M059J (cell line): ENCODE measurements at regions not wholly inside any gene's neighbourhood (a gene's known extent, or its start where the extent isn't known, plus 50 kb on each side); places are given as distances from the start of the nearest gene placed in this dataset.
"Not testable (repeated sequence)": the region's sequence is repeated elsewhere in the genome, so short reads cannot be mapped to it uniquely, and the experiment has no call there.

Experiments used
- DNase-seq: peaks from one replicate; pipeline ENCODE4 v3.0.0-alpha.2; 2012; ENCODE audit warnings: low read depth

DNA sequence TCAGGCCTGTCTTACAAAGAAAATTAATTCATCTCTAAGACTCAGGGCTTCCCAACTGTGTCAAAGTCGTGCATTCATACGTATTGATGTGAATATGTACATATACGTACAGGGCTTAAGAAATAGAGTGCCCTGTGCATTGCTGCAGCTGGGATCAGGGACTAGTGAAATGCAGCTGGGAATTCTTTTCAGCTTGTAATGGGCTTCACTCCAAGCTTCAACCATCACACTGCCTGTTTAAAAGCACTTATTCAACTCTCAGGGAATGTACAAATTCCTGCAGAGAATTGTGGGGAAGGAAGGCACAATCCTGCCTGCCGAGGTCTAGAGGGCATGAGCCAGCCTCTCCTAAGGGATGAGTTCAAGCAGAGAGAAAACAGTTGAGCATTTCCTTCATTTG, 59.6 kb upstream of the MAN2A1 start:
- no peak for DNase-seq

DNA sequence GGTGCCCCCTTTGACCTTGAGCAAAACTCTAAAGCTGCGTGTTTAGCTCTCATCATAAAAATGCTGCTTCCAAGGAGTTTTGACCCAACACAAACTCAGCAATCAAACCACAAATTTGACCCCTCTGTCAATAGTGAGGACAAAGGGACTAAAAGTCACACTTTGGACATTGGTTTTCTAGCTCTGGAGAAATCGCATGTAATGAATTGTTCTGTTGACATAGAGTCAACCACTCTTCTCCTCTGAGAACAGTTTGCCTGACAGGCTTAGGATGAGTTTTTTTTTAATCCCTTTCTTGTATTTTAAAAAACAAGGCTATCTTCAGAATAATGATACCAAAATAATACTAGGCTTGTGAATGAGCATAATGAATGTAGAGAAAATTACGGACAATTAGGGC, 61.1 kb upstream of the MAN2A1 start:
- no peak for DNase-seq

DNA sequence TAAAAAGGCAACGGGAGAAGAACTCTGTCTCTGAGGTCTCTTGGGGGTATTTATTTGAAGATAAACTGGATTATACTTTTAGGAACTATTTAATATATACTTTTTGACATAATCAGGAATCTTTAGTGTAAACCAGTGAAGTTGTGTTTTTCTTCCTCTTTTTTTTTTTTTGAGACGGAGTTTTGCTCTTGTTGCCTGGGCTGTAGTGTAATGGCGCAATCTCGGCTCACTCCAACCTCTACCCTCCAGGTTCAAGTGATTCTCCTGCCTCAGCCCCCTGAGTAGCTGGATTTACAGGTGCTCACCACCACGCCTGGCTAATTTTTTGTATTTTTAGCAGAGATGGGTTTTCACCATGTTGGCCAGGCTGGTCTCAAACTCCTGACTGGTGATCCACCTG, 68.5 kb upstream of the MAN2A1 start:
- not testable (repeated sequence) for DNase-seq

DNA sequence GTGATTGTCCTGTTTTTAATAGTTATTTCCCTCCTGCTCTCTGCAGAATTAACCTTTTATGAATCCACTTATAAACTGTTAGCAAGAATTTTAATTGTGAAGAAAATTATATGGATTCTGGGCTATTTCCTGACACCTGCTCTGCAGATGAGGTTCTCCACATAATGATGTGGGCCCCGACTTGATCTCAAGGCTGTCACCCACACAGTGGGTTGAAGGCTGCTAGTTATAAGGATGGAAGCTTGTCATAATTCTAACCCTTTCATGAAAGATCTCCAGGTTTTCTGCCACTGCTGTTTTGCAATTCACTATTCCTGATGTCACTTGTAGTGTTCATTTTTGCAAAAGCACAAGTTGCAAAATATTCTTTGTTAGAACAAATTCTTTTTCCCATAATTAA, 69.1 kb upstream of the MAN2A1 start:
- DNase-seq: no peak

DNA sequence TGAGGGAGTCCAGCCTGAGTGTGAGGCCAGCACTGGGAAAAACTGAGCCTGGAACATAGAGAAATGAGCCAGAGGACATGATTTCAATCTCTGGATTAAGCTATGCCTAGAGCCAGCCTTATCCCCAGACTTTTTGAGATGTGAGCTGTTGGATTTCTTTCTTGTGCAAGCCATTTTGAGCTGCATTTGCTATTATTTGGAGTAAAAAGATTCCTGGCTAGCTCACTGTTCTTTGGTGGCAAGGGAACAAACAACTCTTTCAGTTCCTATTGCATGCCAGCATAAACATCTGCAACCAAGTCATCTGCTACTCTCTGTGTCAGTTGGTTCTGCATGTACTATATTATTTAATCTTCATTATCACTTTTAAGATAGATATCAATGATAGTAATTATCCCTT, 70.1 kb upstream of the MAN2A1 start:
- DNase-seq: no peak

DNA sequence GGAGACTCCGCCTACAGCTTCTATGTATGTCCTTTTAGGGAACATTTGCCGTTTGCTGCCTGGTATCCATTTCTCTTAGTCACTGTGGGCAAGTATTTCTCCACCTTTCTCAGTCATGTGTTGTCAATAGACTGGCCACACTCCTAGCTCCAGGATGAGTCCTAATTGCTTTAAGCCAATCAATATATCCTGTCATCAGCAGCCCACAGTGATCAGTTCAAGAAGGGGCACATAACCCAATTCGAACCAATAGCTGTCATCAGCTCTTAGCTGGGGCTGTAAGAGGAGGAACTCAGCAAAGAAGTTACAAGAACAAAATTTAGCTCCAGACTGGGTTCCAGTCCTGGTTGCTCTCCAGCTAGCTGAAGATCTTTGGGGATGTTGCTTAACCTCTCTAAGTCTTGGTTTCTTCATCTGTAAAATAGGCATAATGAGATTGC, 70.7 kb upstream of the MAN2A1 start:
- no peak for DNase-seq

DNA sequence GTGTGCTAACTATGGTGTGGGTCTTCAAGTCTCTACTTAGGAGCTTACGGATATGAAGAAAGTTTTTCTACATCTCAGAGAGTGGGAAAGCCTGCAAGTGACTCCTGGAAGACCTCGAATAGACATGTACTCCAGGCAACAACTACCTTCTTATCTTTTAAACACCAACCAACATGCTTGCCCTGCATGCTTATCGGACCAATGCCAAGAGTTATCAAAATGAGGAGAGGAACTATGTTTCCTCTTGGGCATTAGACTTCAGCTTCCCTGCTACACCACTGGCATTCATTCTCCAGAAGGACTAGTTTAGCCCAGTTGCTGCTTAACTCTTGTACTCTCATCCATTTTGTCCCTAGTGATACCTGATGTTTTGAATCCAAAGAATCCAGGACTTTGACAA, 74.7 kb upstream of the MAN2A1 start:
- no peak for DNase-seq

DNA sequence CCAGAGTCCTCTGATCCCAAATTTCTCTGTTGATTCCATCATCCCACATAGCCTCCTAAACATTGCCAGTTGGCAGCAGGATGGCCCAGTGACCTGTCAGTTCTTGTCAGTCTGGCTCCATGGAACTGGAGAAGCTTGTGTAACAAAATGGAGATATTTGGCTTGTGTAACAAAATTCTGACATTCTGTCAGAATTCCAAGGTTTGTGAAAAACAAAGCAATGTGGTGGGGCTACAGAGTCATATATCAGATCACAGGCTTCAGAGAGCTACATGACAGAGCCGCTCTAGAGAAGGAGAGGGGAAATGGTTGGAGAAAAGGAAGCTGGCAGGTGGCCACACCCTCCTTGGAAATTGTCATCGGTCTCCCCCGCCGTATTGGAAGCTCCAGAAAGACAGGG, 75.4 kb upstream of the MAN2A1 start:
- no peak for DNase-seq

DNA sequence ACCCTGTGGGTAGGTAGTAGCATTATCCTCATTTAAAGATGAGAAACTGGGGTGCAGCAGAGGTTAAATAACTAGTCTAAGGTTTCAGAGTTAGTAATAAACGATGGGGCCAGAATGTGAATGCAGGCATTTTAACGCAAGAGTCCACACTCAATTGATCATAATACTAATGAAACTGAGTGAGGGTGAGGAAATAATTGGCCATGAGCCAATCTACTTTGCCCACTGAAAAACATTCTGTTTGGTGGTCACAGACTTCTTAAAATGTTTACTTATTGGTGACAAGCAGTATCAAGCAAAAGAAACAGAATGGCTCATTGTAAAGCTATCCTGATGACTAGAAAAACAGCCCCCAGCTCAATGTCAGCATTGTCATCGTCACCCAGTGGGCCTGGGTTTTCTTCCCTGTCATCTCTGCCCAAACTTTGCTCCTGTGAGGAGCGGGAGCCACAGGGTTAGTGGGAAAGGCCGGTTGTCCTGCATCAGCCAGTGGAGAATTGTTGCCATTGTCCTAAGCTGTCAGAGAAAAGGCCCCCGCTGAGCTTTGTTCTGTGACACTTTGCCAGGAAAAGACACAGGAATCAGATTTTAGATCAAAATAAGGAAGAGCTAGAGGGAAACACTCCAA, 77.3 kb upstream of the MAN2A1 start:
- no peak for DNase-seq

DNA sequence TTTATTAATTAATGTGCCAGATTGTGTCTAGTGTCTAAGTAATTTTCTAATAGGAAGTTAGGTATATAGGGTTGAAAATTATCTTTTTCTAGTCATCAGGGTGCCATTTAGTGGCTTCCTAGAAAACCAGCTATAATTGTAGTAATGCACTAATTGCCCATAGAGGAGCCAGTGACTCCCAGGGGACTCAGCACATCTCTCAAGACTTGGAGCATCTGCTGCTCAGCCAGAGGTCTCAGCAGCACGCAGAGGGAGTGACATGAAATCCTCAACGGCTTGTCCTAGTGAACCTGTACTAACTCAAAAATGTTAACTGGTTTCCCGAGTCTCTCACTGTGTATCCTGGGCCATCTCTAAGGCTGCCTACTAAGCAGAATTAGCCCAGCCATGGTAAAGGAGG, 78.2 kb upstream of the MAN2A1 start:
- no peak for DNase-seq

DNA sequence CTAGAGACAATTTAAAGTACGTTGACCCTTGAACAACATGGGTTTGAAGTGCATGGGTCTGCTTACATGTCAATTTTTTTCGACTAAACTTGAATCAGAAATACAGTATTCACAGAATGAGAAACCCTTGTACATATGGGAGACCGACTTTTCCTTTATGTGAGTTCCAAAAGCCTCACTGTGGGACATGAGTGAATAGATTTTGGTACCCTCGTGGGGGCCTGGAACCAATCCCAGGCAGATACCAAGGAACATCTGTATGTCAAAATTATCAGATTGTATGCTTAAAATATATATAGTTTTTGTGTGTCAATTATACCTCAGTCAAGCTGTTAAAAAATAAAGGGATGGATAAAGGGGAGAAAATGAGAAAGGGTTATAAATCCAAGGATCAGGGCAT, 78.7 kb upstream of the MAN2A1 start:
- no peak for DNase-seq

DNA sequence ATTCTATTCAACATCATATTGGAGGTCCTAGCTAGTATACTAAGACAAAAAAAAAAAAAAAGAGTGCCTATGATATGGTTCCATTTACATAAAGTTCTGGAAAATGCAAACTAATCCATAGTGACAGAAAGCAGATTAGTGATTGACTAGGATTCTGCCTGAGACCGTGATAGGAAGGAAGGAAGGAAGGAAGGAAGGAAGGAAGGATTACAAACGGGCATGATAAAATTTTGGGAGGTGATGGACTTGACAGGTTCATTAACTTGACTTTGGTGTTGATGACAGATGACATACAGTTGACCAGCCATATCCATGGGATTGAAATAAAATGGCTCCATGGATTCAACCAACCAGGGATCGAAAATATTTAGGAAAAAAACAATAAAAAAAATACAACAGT, 79.1 kb upstream of the MAN2A1 start:
- no peak for DNase-seq

DNA sequence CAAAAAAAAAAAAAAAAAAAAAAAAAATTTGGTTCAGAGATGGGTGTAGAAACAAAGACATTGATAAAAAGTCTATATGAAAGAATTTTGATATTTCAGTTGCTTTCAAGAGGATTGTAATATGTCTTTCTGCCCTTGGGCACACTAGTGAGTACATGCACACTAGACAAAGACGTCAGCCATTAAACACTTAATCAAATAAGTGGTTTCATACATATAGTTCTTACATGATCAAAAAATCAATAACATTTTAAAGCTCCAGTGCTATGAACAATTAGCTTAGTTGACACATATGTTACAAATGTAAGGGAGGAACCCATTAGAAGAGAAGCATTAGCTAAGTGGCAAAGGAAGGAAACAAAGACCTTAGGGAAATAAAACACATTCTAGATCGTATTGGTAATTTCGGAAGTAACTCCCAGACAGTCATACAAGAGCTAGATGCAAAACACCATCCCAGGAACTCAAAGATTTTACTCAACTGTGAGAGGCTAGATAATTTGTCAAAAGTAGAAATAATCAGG, 84.5 kb upstream of the MAN2A1 start:
- no peak for DNase-seq

DNA sequence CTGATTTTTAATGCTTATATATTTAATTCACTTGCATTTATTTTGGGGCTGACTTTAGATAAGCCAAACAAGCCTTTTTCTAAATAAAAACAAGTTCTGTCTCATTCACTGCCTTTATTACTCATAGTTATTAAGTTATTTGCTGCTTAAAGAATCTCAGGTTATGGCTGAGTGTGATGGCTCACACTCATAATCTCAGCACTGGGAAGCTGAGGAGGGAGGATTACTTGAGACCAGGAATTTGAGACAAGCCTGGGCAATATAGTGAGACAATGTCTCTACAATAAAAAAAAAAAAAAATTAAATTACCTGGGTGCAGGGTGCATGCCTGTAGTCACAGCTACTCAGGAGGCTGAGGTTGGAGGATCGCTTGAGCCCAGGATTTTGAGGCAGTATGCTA, 85.0 kb upstream of the MAN2A1 start:
- no peak for DNase-seq

DNA sequence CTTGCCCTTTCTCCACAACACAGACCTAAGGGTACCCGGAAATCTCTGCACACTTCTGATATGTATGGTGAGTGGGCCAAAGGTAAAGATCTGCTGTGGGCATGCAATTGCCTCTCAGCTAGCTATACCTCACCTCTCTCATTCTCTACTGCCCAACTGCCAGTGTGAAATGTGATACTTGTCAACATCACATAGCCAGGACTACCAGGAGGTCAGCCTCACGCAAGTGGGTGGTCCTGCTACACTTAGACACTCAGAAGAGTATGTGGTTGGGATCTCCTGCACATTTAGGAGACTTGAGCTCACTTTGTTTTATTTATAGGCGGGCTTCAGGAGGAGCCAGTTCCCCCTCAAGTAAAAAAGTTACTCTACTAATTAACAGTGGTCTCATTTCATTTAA, 88.0 kb upstream of the MAN2A1 start:
- DNase-seq: no peak

DNA sequence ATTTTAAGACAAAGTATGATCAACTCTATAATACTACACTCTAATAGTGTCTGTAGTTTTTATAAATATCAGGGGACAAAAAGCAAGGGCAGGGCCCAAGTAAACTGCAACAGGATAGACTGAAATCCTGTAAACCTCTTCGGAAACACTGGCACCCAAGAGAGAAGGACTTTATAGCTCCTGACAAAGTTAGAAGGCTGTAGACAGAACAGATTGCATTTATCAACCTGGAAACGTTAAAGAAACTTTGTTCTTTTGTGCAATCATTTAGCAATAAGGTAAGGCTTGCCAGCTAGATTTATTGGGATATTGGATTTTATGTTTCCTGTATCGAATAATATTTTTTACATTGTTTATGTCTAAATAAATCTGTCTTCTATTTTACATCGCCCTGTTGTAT, 91.8 kb upstream of the MAN2A1 start:
- DNase-seq: no peak

DNA sequence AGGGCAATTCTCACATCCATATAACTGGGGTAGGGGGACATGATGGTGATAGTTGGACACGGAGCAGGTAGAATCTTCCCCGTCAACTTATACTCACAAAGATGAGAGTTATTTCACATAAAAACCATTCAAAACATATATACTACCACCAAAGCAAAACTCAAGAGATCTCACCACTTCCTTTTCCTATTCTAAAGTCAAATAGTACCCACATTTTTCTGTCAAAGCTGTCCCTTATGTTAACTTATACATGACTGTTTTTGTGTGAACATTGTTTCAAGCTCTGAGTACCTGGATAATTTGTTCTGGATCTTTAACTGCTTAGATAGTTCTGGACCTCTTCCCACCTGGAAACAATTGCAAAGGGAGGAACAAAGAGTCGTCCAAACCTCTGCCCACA, 95.5 kb upstream of the MAN2A1 start:
- no peak for DNase-seq

DNA sequence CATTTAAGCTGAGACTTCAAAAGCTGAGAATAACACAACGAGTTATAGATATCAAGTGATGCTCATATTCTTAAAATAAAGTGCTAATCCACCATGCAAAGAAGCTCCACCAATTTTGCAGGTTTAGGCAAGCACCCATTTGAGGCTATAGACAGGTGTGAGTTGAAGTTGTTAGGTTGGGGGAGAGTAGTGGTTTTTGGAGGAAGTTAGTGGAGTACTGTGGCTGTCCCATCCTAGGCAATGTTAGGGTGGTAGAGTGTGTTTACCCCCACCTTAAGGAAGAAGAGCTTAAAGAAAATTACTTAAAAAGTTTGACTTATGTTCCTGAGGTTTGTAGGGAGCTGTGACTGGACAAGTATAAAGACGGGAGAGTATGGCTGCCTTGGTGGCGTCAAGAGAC, 98.9 kb upstream of the MAN2A1 start:
- DNase-seq: no peak

DNA sequence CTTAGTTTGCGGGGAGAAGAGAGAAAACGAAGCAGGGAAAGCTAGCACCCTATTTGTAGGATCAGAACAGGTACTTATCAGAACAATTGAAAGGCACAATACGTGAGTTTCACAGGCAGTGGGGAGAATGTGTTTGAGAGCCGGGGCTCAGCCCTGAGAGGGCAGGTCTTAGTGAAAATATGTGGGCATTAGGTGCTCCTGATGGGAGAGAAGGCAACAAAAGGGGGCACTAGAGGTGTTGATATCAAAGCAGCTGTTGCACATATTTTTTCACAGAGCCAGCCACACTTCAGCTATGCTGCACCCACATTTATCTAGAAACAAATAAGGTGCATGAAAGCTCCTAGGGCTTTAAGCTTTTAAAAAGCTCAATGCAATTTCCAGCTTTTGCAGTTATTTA, 99.7 kb upstream of the MAN2A1 start:
- peak; percentile 3 for DNase-seq

DNA sequence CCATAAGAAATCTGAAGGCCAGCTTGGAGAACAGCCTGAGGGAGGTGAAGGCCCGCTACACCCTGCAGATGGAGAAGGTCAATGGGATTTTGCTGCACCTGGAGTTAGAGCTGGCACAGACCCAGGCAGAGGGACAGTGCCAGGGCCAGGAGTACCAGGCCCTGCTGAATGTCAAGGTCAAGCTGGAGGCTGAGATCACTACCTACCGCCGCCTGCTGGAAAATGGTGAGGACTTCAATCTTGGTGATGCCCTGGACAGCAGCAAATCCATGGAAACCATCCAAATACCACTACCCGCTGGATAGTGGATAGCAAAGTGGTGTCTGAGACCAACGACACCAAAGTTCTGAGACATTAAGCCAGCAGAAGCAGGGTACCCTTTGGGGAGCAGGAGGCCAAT, 100.5 kb upstream of the MAN2A1 start:
- DNase-seq: no peak

DNA sequence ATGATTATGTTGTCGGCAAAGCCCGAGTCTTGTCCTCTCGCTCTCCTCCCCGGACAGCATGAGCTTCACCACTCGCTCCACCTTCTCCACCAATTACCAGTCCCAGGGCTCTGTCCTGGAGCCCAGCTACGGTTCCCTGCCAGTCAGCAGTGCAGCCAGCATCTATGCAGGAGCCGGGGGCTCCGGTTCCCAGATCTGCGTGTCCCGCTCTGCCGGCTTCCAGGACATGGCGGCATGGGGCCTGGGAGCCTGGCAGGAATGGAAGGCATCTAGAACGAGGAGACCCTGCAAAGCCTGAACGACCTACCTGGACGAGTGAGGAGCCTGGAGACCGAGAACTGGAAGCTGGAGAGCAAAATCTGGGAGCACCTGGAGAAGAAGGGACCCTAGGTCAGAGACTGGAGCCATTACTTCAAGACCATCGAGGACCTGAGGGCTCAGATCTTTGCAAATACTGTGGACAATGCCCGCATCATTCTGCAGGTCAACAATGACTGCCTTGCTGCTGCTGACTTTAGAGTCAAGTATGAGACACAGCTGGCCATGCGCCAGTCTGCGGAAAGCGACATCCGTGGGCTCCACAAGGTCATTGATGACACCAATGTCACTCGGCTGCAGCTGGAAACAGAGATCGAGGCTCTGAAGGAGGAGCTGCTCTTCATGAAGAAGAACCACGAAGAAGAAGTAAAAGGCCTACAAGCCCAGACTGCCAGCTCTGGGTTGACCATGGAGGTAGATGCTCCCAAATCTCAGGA, 101.3 kb upstream of the MAN2A1 start:
- no peak for DNase-seq

DNA sequence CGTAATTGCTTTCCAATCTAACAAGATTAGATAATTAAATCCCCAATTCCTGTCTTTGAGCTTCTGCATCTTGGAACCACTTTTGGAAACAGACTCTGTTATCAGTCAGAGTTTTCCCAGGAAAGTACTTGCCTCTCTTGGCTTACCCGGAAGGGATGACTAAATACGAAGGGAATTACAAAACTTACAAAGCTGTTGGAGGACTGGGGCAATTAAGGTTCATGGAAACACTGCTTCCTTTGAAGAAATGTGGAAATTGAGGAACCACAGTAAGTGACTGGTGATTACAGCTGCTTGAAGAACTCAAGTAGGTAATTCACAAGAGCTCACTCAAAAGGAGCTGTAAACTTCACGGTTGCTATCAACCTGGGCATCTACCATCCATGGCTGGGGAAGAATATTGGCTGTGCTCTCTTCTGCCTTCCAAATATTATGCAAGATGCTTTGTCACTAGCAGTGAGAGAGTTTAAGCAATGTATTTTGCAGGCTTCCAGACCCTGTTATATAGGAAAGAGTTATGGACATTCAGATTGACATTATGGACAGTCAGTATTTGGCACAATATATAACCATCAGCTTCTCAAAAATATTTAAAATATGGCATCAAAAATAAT, 104.6 kb upstream of the MAN2A1 start:
- peak; percentile 16 for DNase-seq

DNA sequence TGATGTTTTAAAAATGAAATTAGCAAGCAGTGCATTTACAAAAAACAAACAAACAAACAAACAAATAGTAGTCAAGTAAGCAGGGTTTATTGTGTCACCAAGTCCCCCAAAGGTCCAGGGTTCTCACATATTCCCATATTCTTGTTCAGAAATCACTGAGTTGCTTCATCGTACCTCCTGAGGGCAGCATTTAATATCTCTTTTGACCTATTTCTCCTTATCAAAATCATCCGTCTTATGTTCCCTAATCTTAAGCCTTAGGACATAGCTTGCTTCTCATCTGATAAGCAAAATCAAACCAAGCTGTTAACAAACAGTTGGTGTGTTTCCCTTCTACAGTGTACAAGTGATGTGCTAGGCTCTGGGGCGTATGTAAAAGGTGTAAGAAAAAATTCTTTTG, 109.5 kb upstream of the MAN2A1 start:
- no peak for DNase-seq
